NB4 (cell line): ENCODE measurements at regions not wholly inside any gene's neighbourhood (a gene's known extent, or its start where the extent isn't known, plus 50 kb on each side); places are given as distances from the start of the nearest gene placed in this dataset.

ENCODE experiments used
- CTCF ChIP-seq: IDR thresholded peaks from one replicate; pipeline ENCODE4 v1.5.1; 2012; ENCODE audit warnings: low read depth, low read length
- MAX ChIP-seq: IDR thresholded peaks from 2 replicates; pipeline ENCODE4 v1.6.1; 2011; ENCODE audit warnings: low read depth, low read length
- POLR2A ChIP-seq: IDR thresholded peaks from 2 replicates; pipeline ENCODE4 v1.6.1; 2011; ENCODE audit warnings: mild to moderate bottlenecking; ENCODE audit not compliant: insufficient read length; ENCODE audit errors: extremely low read depth

- TF ChIP-seq CTCF (no peak), POLR2A (no peak), MAX (no peak)
Observed at GRCh38 chr12:13786646-13787045, 194.8 kb downstream of the GRIN2B start.
